Stimulated activated CD4-positive, alpha-beta T cell treated with anti-CD3 and anti-CD28 coated beads, Interleukin-15, amount 100 ng/mL, for 1 hour (primary cell): ENCODE measurements at regions not wholly inside any gene's neighbourhood (a gene's known extent, or its start where the extent isn't known, plus 50 kb on each side); places are given as distances from the start of the nearest gene placed in this dataset.

Experiments
- DNase-seq, 2 donors: peaks; one replicate each; pipeline ENCODE4 v3.0.0-alpha.2; 2020; ENCODE audit warnings: low read depth in 1 of 2, low spot score in 1 of 2

GRCh38 chr2:71846669-71847291 is 300.9 kb downstream of the CYP26B1 start:
- DNase-seq: no peak

GRCh38 chr2:71846072-71846471 is 301.6 kb downstream of the CYP26B1 start:
- no peak for DNase-seq

GRCh38 chr2:71844967-71845366 is 302.7 kb downstream of the CYP26B1 start:
- DNase-seq: no peak

- no peak for DNase-seq
Observed at GRCh38 chr2:71843391-71843850, 304.2 kb downstream of the CYP26B1 start.

GRCh38 chr2:71842744-71843143 is 304.9 kb downstream of the CYP26B1 start:
- no peak for DNase-seq

GRCh38 chr2:71839826-71840225 is 307.8 kb downstream of the CYP26B1 start:
- no peak for DNase-seq

GRCh38 chr2:71834796-71835195 is 312.9 kb downstream of the CYP26B1 start:
- no peak for DNase-seq

- DNase-seq: no peak
Observed at GRCh38 chr2:71833855-71834560, 313.7 kb downstream of the CYP26B1 start.

GRCh38 chr2:71833272-71833671 is 314.4 kb downstream of the CYP26B1 start:
- DNase-seq: no peak

GRCh38 chr2:71832844-71833243 is 314.8 kb downstream of the CYP26B1 start:
- no peak for DNase-seq

- no peak for DNase-seq
Observed at GRCh38 chr2:71832388-71832787, 315.3 kb downstream of the CYP26B1 start.

GRCh38 chr2:71831193-71831577 is 316.5 kb downstream of the CYP26B1 start:
- no peak for DNase-seq

GRCh38 chr2:71830497-71831192 is 317.0 kb downstream of the CYP26B1 start:
- no peak for DNase-seq

GRCh38 chr2:71829008-71829407 is 318.7 kb downstream of the CYP26B1 start:
- no peak for DNase-seq

GRCh38 chr2:71827973-71828372 is 319.7 kb downstream of the CYP26B1 start:
- DNase-seq: no peak

- no peak for DNase-seq
Observed at GRCh38 chr2:71827524-71827901, 320.1 kb downstream of the CYP26B1 start.

- no peak for DNase-seq
Observed at GRCh38 chr2:71826826-71827523, 320.7 kb downstream of the CYP26B1 start.

GRCh38 chr2:71826299-71826698 is 321.4 kb downstream of the CYP26B1 start:
- no peak for DNase-seq

GRCh38 chr2:71824436-71824835 is 323.2 kb downstream of the CYP26B1 start:
- DNase-seq: no peak

- DNase-seq: no peak
Observed at GRCh38 chr2:71823526-71823925, 324.1 kb downstream of the CYP26B1 start.

- DNase-seq: no peak
Observed at GRCh38 chr2:71822463-71822862, 325.2 kb downstream of the CYP26B1 start.

- DNase-seq: no peak
Observed at GRCh38 chr2:71821856-71822255, 325.8 kb downstream of the CYP26B1 start.
